ENCODE measurements at regions not wholly inside any gene's neighbourhood (a gene's known extent, or its start where the extent isn't known, plus 50 kb on each side); places are given as distances from the start of the nearest gene placed in this dataset.
A peak's percentile ranks its signal among the peaks of the same experiment; 100 is the strongest.
"Not testable (repeated sequence)": the region's sequence is repeated elsewhere in the genome, so short reads cannot be mapped to it uniquely, and the experiment has no call there.

GRCh38 chrX:109880629-109881028 lies 122.3 kb upstream of the TMEM164 start:
- DNase-seq: no peak

- DNase-seq: peak; percentile 28
These were observed 116.7 kb upstream of the TMEM164 start for GRCh38 chrX:109886122-109886761.

- no peak for DNase-seq
These were observed 113.5 kb upstream of the TMEM164 start for GRCh38 chrX:109889289-109890006.

- DNase-seq: no peak
These were observed 112.6 kb upstream of the TMEM164 start for GRCh38 chrX:109890300-109890699.

- DNase-seq: peak; percentile 53
These were observed 111.9 kb upstream of the TMEM164 start for GRCh38 chrX:109890910-109891502.

- DNase-seq: not testable (repeated sequence)
These were observed 106.9 kb upstream of the TMEM164 start for GRCh38 chrX:109896024-109896423.

GRCh38 chrX:109902665-109903064 lies 100.2 kb upstream of the TMEM164 start:
- no peak for DNase-seq

GRCh38 chrX:109911046-109911445 lies 91.9 kb upstream of the TMEM164 start:
- DNase-seq: no peak

GRCh38 chrX:109912993-109913392 lies 89.9 kb upstream of the TMEM164 start:
- DNase-seq: not testable (repeated sequence)

GRCh38 chrX:109914114-109914849 lies 88.6 kb upstream of the TMEM164 start:
- no peak for DNase-seq

GRCh38 chrX:109918753-109919152 lies 84.2 kb upstream of the TMEM164 start:
- no peak for DNase-seq

- no peak for DNase-seq
These were observed 82.6 kb upstream of the TMEM164 start for GRCh38 chrX:109920325-109920724.

- no peak for DNase-seq
These were observed 82.0 kb upstream of the TMEM164 start for GRCh38 chrX:109920868-109921267.

GRCh38 chrX:109922190-109922589 lies 80.7 kb upstream of the TMEM164 start:
- DNase-seq: no peak

GRCh38 chrX:109925003-109925402 lies 77.9 kb upstream of the TMEM164 start:
- DNase-seq: not testable (repeated sequence)

- DNase-seq: no peak
These were observed 77.3 kb upstream of the TMEM164 start for GRCh38 chrX:109925656-109926055.

- DNase-seq: no peak
These were observed 76.8 kb upstream of the TMEM164 start for GRCh38 chrX:109926118-109926517.

GRCh38 chrX:109926743-109927662 lies 75.9 kb upstream of the TMEM164 start:
- no peak for DNase-seq

GRCh38 chrX:109927663-109928273 lies 75.1 kb upstream of the TMEM164 start:
- DNase-seq: no peak

- DNase-seq: no peak
These were observed 74.1 kb upstream of the TMEM164 start for GRCh38 chrX:109928596-109929335.

GRCh38 chrX:109931677-109932076 lies 71.2 kb upstream of the TMEM164 start:
- DNase-seq: no peak
